WTC11 (cell line): ENCODE measurements at regions not wholly inside any gene's neighbourhood (a gene's known extent, or its start where the extent isn't known, plus 50 kb on each side); places are given as distances from the start of the nearest gene placed in this dataset.

Experiments used
- ATAC-seq: fragments of 200-7000 bp; cut with Tn5 transposase; 2 replicates; pipeline ENCODE4 v1.10.0; 2021; ENCODE audit warnings: mild to moderate bottlenecking, moderate library complexity
- CTCF ChIA-PET: fragments of 300-600 bp; sonication (Branson Sonifier 250); formaldehyde crosslinking; loops from one replicate; lab custom pipeline; 2021; ENCODE audit warnings: antibody characterized with exemption; lab: Charles Lee
- POLR2A ChIA-PET: fragments of 350-600 bp; sonication (Branson Sonifier 250); formaldehyde crosslinking; loops from one replicate; lab custom pipeline; 2021; ENCODE audit warnings: antibody characterized with exemption; lab: Charles Lee
- DNase-seq: peaks from one replicate; pipeline ENCODE4 v3.0.0; 2021; ENCODE audit warnings: low spot score
- H3K27ac Mint-ChIP-seq: 2 replicates; pipeline ENCODE4 v1.8.0; 2021; ENCODE audit warnings: mixed read lengths
- H3K27me3 Mint-ChIP-seq: 2 replicates; pipeline ENCODE4 v1.8.0; 2021; ENCODE audit warnings: low read depth, mild to moderate bottlenecking, moderate library complexity, mixed read lengths
- H3K36me3 Mint-ChIP-seq: 2 replicates; pipeline ENCODE4 v1.8.0; 2021; ENCODE audit warnings: mixed read lengths
- H3K4me1 Mint-ChIP-seq: 2 replicates; pipeline ENCODE4 v1.8.0; 2022; ENCODE audit warnings: mixed read lengths
- H3K4me3 Mint-ChIP-seq: 2 replicates; pipeline ENCODE4 v1.8.0; 2021; ENCODE audit warnings: mild to moderate bottlenecking, moderate library complexity, mixed read lengths
- H3K9me3 Mint-ChIP-seq: 2 replicates; pipeline ENCODE4 v1.8.0; 2021; ENCODE audit warnings: mixed read lengths
- GTF2I ChIP-seq: fragments of 250-450 bp; sonication (Bioruptor Pico); conservative IDR thresholded peaks from 2 replicates; pipeline ENCODE4 v1.4.0; 2021; ENCODE audit warnings: mild to moderate bottlenecking
- IRF2 ChIP-seq: sonication (generic); formaldehyde crosslinking; IDR thresholded peaks from 2 replicates; pipeline ENCODE4 v1.8.0; 2022; ENCODE audit warnings: low read depth, missing genetic modification reagents, borderline replicate concordance
- MXD4 ChIP-seq: fragments of 250-450 bp; sonication (Bioruptor Pico); IDR thresholded peaks from 2 replicates; pipeline ENCODE4 v1.8.0; 2021; ENCODE audit warnings: mild to moderate bottlenecking, moderate library complexity, borderline replicate concordance
- RELA ChIP-seq: sonication (generic); formaldehyde crosslinking; IDR thresholded peaks from 2 replicates; pipeline ENCODE4 v1.8.1; 2022; ENCODE audit warnings: missing genetic modification reagents, mild to moderate bottlenecking, borderline replicate concordance
- TCF7 ChIP-seq: sonication (generic); formaldehyde crosslinking; IDR thresholded peaks from 2 replicates; pipeline ENCODE4 v1.8.0; 2022; ENCODE audit warnings: mild to moderate bottlenecking, low read depth, missing genetic modification reagents, moderate library complexity
- TEAD1 ChIP-seq: sonication (generic); formaldehyde crosslinking; IDR thresholded peaks from 2 replicates; pipeline ENCODE4 v1.8.0; 2022; ENCODE audit warnings: mild to moderate bottlenecking, missing genetic modification reagents
- ZBTB21 ChIP-seq: sonication (generic); formaldehyde crosslinking; IDR thresholded peaks from 2 replicates; pipeline ENCODE4 v1.8.1; 2023; ENCODE audit warnings: mild to moderate bottlenecking, missing genetic modification reagents, borderline replicate concordance
- ZNF121 ChIP-seq: sonication (generic); formaldehyde crosslinking; IDR thresholded peaks from 2 replicates; pipeline ENCODE4 v1.8.0; 2023; ENCODE audit warnings: missing genetic modification reagents
- ZNF263 ChIP-seq: sonication (generic); formaldehyde crosslinking; IDR thresholded peaks from 2 replicates; pipeline ENCODE4 v1.8.1; 2022; ENCODE audit warnings: low read depth, mild to moderate bottlenecking, moderate library complexity, missing genetic modification reagents
- ZNF317 ChIP-seq: sonication (generic); formaldehyde crosslinking; IDR thresholded peaks from 2 replicates; pipeline ENCODE4 v1.8.1; 2023; ENCODE audit warnings: low read depth, mild to moderate bottlenecking, moderate library complexity, missing genetic modification reagents, borderline replicate concordance
- TF ChIP-seq, protein P1 (sequence below): fragments of 250-450 bp; sonication (Bioruptor Pico); conservative IDR thresholded peaks from 2 replicates; pipeline ENCODE4 v1.9.0; 2021; ENCODE audit warnings: mild to moderate bottlenecking
- TF ChIP-seq, protein P2 (sequence below): sonication (generic); formaldehyde crosslinking; conservative IDR thresholded peaks from 2 replicates; pipeline ENCODE4 v1.8.1; 2023; ENCODE audit warnings: mild to moderate bottlenecking, low read depth, missing genetic modification reagents, moderate library complexity
- TF ChIP-seq, protein P3 (sequence below): sonication (generic); formaldehyde crosslinking; IDR thresholded peaks from 2 replicates; pipeline ENCODE4 v1.8.1; 2022; ENCODE audit warnings: mild to moderate bottlenecking, moderate library complexity, missing genetic modification reagents
- TF ChIP-seq, protein P4 (sequence below): sonication (generic); formaldehyde crosslinking; IDR thresholded peaks from 2 replicates; pipeline ENCODE4 v1.8.0; 2022; ENCODE audit warnings: mild to moderate bottlenecking, missing genetic modification reagents
- TF ChIP-seq, protein P5 (sequence below): sonication (generic); formaldehyde crosslinking; IDR thresholded peaks from 2 replicates; pipeline ENCODE4 v1.8.0; 2022; ENCODE audit warnings: mild to moderate bottlenecking, missing genetic modification reagents
- TF ChIP-seq, protein P6 (sequence below): sonication (generic); formaldehyde crosslinking; IDR thresholded peaks from 2 replicates; pipeline ENCODE4 v1.8.1; 2022; ENCODE audit warnings: low read depth, mild to moderate bottlenecking, moderate library complexity, missing genetic modification reagents, borderline replicate concordance
- TF ChIP-seq, protein P7 (sequence below): fragments of 250-450 bp; sonication (Bioruptor Pico); IDR thresholded peaks from 2 replicates; pipeline ENCODE4 v1.9.0; 2021; ENCODE audit warnings: mild to moderate bottlenecking, borderline replicate concordance

DNA sequence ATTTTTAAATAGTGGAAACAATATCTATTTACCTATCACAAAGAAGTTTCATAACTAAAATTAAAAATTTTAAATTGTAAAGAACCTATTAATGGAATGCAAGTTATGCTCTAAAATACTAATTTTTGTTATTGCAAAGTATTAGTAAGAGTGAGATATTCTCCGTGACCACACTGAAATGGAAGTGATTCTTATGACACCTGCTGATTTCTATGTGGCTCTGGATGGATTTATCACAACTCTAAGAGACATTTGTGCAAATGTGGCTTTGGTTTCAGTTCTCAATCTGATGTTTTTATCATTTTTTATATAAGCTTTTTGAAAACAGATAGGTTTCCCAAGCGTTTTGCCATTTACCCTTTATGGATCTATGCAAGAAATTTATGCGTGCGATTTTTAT, 497.8 kb downstream of the NAV3 start:
- ChIA-PET POLR2A (no interaction called here), CTCF (no interaction called here)
- no peaks in the 10 kb centered on the region for H3K9me3 Mint-ChIP-seq
- H3K4me3 Mint-ChIP-seq, result no peak overlapping the region
- TF ChIP-seq ZNF263 (CRISPR knock-in tag) (no peak), MXD4 (CRISPR knock-in tag) (no peak), GTF2I (CRISPR knock-in tag) (no peak), TCF7 (no peak), ZNF317 (CRISPR knock-in tag) (no peak), IRF2 (CRISPR knock-in tag) (no peak), ZNF121 (CRISPR knock-in tag) (no peak)
- TF ChIP-seq, protein P1, sequence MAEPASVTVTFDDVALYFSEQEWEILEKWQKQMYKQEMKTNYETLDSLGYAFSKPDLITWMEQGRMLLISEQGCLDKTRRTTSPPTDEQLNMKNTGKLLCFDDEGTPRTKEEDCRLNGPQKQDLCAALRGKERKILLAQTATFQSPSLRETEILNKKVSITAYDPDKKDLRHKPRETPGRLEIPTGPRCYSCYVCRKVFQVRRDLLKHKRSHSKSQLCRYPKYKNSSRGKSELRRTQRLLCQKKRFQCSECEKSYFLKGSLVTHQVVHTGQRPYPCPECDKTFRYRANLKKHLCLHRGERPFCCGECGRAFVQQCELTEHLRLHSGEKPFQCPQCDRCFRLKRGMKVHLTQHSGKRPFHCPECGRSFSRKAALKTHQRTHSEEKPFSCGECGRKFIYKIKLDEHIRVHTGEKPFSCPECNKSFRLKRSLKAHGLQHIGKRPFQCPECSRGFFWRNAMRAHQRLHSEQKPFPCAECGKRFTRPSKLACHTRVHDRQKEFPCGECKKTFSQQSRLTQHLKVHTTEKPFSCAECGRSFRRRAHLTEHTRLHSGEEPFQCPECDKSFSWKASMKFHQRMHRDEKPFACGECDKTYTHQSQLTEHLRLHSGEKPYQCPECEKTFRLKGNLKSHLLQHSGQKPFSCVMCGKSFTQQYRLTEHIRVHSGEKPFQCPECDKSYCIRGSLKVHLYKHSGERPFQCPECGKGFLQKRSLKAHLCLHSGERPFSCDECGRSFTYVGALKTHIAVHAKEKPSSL (CRISPR knock-in tag), result no peak
- TF ChIP-seq, protein P2, sequence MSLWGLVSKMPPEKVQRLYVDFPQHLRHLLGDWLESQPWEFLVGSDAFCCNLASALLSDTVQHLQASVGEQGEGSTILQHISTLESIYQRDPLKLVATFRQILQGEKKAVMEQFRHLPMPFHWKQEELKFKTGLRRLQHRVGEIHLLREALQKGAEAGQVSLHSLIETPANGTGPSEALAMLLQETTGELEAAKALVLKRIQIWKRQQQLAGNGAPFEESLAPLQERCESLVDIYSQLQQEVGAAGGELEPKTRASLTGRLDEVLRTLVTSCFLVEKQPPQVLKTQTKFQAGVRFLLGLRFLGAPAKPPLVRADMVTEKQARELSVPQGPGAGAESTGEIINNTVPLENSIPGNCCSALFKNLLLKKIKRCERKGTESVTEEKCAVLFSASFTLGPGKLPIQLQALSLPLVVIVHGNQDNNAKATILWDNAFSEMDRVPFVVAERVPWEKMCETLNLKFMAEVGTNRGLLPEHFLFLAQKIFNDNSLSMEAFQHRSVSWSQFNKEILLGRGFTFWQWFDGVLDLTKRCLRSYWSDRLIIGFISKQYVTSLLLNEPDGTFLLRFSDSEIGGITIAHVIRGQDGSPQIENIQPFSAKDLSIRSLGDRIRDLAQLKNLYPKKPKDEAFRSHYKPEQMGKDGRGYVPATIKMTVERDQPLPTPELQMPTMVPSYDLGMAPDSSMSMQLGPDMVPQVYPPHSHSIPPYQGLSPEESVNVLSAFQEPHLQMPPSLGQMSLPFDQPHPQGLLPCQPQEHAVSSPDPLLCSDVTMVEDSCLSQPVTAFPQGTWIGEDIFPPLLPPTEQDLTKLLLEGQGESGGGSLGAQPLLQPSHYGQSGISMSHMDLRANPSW, result no peak
- TF ChIP-seq, protein P3, sequence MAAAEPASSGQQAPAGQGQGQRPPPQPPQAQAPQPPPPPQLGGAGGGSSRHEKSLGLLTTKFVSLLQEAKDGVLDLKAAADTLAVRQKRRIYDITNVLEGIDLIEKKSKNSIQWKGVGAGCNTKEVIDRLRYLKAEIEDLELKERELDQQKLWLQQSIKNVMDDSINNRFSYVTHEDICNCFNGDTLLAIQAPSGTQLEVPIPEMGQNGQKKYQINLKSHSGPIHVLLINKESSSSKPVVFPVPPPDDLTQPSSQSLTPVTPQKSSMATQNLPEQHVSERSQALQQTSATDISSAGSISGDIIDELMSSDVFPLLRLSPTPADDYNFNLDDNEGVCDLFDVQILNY (CRISPR knock-in tag), result no peak
- TF ChIP-seq, protein P4, sequence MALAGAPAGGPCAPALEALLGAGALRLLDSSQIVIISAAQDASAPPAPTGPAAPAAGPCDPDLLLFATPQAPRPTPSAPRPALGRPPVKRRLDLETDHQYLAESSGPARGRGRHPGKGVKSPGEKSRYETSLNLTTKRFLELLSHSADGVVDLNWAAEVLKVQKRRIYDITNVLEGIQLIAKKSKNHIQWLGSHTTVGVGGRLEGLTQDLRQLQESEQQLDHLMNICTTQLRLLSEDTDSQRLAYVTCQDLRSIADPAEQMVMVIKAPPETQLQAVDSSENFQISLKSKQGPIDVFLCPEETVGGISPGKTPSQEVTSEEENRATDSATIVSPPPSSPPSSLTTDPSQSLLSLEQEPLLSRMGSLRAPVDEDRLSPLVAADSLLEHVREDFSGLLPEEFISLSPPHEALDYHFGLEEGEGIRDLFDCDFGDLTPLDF, result no peak
- ATAC-seq (no peak), DNase-seq (no peak)
- H3K36me3 Mint-ChIP-seq, result no peaks in the 10 kb centered on the region
- no peaks in the 10 kb centered on the region for H3K27me3 Mint-ChIP-seq
- H3K4me1 Mint-ChIP-seq, result peaks cover 6% of the 10 kb centered on the region
- no peak overlapping the region for H3K27ac Mint-ChIP-seq

DNA sequence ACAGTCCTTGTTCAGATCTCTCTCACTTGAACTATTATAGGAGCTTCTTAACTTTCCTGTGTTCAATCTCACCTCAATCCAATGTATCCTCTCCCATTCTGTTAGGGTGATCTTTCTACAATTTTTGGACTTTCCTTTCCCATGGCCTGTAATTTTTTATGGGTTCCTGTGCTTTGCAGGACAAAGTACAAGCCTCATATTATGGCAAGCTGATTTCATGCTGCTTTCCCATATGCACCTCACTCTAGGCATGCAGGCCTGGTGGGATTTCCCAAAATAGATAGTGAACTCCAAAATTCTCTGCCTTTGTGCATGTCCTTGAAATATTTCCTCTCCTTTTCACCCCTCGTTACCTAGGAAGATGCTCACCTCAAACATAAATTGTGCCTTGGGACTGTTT, 499.4 kb downstream of the NAV3 start:
- ATAC-seq (no peak), DNase-seq (no peak)
- POLR2A ChIA-PET, result no interaction called here
- H3K27me3 Mint-ChIP-seq, result no peaks in the 10 kb centered on the region
- CTCF ChIA-PET, result no interaction called here
- TF ChIP-seq, protein P5, sequence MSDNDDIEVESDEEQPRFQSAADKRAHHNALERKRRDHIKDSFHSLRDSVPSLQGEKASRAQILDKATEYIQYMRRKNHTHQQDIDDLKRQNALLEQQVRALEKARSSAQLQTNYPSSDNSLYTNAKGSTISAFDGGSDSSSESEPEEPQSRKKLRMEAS, result no peak
- TF ChIP-seq, protein P6, sequence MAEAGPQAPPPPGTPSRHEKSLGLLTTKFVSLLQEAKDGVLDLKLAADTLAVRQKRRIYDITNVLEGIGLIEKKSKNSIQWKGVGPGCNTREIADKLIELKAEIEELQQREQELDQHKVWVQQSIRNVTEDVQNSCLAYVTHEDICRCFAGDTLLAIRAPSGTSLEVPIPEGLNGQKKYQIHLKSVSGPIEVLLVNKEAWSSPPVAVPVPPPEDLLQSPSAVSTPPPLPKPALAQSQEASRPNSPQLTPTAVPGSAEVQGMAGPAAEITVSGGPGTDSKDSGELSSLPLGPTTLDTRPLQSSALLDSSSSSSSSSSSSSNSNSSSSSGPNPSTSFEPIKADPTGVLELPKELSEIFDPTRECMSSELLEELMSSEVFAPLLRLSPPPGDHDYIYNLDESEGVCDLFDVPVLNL (CRISPR knock-in tag), result no peak
- TF ChIP-seq ZBTB21 (CRISPR knock-in tag), result no peak
- no peak for TF ChIP-seq TEAD1 (CRISPR knock-in tag)
- TF ChIP-seq, protein P7, sequence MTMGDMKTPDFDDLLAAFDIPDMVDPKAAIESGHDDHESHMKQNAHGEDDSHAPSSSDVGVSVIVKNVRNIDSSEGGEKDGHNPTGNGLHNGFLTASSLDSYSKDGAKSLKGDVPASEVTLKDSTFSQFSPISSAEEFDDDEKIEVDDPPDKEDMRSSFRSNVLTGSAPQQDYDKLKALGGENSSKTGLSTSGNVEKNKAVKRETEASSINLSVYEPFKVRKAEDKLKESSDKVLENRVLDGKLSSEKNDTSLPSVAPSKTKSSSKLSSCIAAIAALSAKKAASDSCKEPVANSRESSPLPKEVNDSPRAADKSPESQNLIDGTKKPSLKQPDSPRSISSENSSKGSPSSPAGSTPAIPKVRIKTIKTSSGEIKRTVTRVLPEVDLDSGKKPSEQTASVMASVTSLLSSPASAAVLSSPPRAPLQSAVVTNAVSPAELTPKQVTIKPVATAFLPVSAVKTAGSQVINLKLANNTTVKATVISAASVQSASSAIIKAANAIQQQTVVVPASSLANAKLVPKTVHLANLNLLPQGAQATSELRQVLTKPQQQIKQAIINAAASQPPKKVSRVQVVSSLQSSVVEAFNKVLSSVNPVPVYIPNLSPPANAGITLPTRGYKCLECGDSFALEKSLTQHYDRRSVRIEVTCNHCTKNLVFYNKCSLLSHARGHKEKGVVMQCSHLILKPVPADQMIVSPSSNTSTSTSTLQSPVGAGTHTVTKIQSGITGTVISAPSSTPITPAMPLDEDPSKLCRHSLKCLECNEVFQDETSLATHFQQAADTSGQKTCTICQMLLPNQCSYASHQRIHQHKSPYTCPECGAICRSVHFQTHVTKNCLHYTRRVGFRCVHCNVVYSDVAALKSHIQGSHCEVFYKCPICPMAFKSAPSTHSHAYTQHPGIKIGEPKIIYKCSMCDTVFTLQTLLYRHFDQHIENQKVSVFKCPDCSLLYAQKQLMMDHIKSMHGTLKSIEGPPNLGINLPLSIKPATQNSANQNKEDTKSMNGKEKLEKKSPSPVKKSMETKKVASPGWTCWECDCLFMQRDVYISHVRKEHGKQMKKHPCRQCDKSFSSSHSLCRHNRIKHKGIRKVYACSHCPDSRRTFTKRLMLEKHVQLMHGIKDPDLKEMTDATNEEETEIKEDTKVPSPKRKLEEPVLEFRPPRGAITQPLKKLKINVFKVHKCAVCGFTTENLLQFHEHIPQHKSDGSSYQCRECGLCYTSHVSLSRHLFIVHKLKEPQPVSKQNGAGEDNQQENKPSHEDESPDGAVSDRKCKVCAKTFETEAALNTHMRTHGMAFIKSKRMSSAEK (CRISPR knock-in tag), result no peak
- TF ChIP-seq RELA (CRISPR knock-in tag), result no peak
- TF ChIP-seq, all 79 proteins: peak for 0
- no peak overlapping the region for H3K4me3 Mint-ChIP-seq
- H3K36me3 Mint-ChIP-seq, result no peaks in the 10 kb centered on the region
- H3K27ac Mint-ChIP-seq, result no peak overlapping the region
- peaks cover 5% of the 10 kb centered on the region for H3K4me1 Mint-ChIP-seq
- no peaks in the 10 kb centered on the region for H3K9me3 Mint-ChIP-seq
